ENCODE measurements at regions not wholly inside any gene's neighbourhood (a gene's known extent, or its start where the extent isn't known, plus 50 kb on each side); places are given as distances from the start of the nearest gene placed in this dataset.
"Not testable (repeated sequence)": the region's sequence is repeated elsewhere in the genome, so short reads cannot be mapped to it uniquely, and the experiment has no call there.

- no peaks in the 10 kb centered on the region for H3K36me3 ChIP-seq (ENCODE audit: control insufficient read depth in 1 of 2, insufficient read depth in 2 of 2, low read length in 2 of 2)
- H3K27me3 ChIP-seq (ENCODE audit: insufficient read depth, low read length) = no peaks in the 10 kb centered on the region
These were observed 98.9 kb downstream of the RTP5 start for GRCh38 chr2:241968417-241968816.

DNA sequence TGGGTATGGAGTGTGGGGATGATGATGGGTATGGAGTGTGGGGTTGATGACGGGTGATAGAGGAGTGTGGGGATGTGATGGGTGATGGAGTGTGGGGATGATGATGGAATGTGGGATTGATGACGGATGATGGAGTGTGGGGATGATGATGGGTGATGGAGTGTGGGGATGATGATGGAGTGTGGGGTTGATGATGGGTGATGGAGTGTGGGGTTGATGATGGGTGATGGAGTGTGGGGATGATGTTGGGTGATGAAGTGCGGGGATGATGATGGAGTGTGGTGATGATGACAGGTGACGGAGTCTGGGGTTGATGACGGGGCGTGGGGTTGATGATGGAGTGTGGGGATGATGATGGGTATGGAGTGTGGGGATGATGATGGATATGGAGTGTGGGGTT, 99.7 kb downstream of the RTP5 start:
- H3K9me3 ChIP-seq (ENCODE audit: control insufficient read depth in 1 of 2, insufficient read depth in 1 of 2, low read depth in 1 of 2, low read length in 2 of 2); H2AFZ ChIP-seq (ENCODE audit: low read depth, low read length, poor library complexity, severe bottlenecking); H3K9me2 ChIP-seq (ENCODE audit: insufficient read depth); BruUV-seq (replicated peaks); H3K4me2 ChIP-seq (ENCODE audit: low read length); H4K20me1 ChIP-seq (ENCODE audit: insufficient read depth); H3K9ac ChIP-seq (ENCODE audit: low read length); H3K4me3 ChIP-seq (replicated peaks in 1 of 2; ENCODE audit: low read depth in 1 of 2, low read length in 2 of 2); H3K27ac ChIP-seq (ENCODE audit: low read depth, low read length); POLR2A ChIA-PET; H3K79me2 ChIP-seq (ENCODE audit: insufficient read depth, low read length); RAD21 ChIA-PET (ENCODE audit: low non-redundant PET in 1 of 2, low total read pairs in 2 of 2, uncharacterized antibody in 2 of 2, unreplicated experiment in 2 of 2); intact Hi-C loops (cut with micrococcal nuclease); H3K36me3 ChIP-seq (ENCODE audit: control insufficient read depth in 1 of 2, insufficient read depth in 2 of 2, low read length in 2 of 2); H3K27me3 ChIP-seq (ENCODE audit: insufficient read depth, low read length); DNase-seq (ENCODE audit: low read depth, low spot score); ATAC-seq; CTCF ChIA-PET: not testable (repeated sequence)
- peaks cover 10 to 14% of the 10 kb centered on the region in 2 experiments; a peak in 3 of 4 replicates for H3K4me1 ChIP-seq (ENCODE audit: control insufficient read depth in 1 of 2, insufficient read depth in 2 of 2, low read length in 2 of 2)

More at GRCh38 chr2:241968417-241968816, 98.9 kb downstream of the RTP5 start:
- Histone ChIP-seq H3K4me1 (ENCODE audit: control insufficient read depth in 1 of 2, insufficient read depth in 2 of 2, low read length in 2 of 2) (peaks cover 10 to 14% of the 10 kb centered on the region in 2 experiments; a peak in 3 of 4 replicates), H3K9ac (ENCODE audit: low read length) (no peak overlapping the region), H3K27ac (ENCODE audit: low read depth, low read length) (no peak overlapping the region), H3K79me2 (ENCODE audit: insufficient read depth, low read length) (no peaks in the 10 kb centered on the region), H2AFZ (ENCODE audit: low read depth, low read length, poor library complexity, severe bottlenecking) (no peak overlapping the region), H4K20me1 (ENCODE audit: insufficient read depth) (no peaks in the 10 kb centered on the region), H3K9me2 (ENCODE audit: insufficient read depth) (no peaks in the 10 kb centered on the region), H3K9me3 (ENCODE audit: control insufficient read depth in 1 of 2, insufficient read depth in 1 of 2, low read depth in 1 of 2, low read length in 2 of 2) (no peaks in the 10 kb centered on the region), H3K4me2 (ENCODE audit: low read length) (no peak overlapping the region), H3K4me3 (replicated peaks in 1 of 2; ENCODE audit: low read depth in 1 of 2, low read length in 2 of 2) (no peak overlapping the region)
- intact Hi-C loops (cut with micrococcal nuclease) = no loop called here
- ATAC-seq (no peak), DNase-seq (ENCODE audit: low read depth, low spot score) (no peak)
- no TSS peak for BruUV-seq (replicated peaks)
- ChIA-PET CTCF (no interaction called here), POLR2A (no interaction called here), RAD21 (ENCODE audit: low non-redundant PET in 1 of 2, low total read pairs in 2 of 2, uncharacterized antibody in 2 of 2, unreplicated experiment in 2 of 2) (no interaction called here)
- no peak for TF ChIP-seq SRF (IDR thresholded peaks at IDR 0.05; ENCODE audit: low read depth)
- TF ChIP-seq CEBPB (IDR thresholded peaks at IDR 0.05; ENCODE audit: low read depth) = no peak
- TF ChIP-seq, protein P1, sequence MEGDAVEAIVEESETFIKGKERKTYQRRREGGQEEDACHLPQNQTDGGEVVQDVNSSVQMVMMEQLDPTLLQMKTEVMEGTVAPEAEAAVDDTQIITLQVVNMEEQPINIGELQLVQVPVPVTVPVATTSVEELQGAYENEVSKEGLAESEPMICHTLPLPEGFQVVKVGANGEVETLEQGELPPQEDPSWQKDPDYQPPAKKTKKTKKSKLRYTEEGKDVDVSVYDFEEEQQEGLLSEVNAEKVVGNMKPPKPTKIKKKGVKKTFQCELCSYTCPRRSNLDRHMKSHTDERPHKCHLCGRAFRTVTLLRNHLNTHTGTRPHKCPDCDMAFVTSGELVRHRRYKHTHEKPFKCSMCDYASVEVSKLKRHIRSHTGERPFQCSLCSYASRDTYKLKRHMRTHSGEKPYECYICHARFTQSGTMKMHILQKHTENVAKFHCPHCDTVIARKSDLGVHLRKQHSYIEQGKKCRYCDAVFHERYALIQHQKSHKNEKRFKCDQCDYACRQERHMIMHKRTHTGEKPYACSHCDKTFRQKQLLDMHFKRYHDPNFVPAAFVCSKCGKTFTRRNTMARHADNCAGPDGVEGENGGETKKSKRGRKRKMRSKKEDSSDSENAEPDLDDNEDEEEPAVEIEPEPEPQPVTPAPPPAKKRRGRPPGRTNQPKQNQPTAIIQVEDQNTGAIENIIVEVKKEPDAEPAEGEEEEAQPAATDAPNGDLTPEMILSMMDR (IDR thresholded peaks at IDR 0.05 in 2 of 3, conservative IDR thresholded peaks at IDR 0.05 in 1 of 3; ENCODE audit: borderline replicate concordance in 1 of 3, insufficient read depth in 1 of 3, low read depth in 2 of 3, low read length in 2 of 3) = no peak
- TF ChIP-seq TCF7L2 (IDR thresholded peaks at IDR 0.05; ENCODE audit: borderline replicate concordance, extremely low read depth, insufficient read depth, insufficient read length) = no peak
- TF ChIP-seq CBX3 (IDR thresholded peaks at IDR 0.05; ENCODE audit: low read depth) = no peak
- no peak for TF ChIP-seq SP1 (IDR thresholded peaks at IDR 0.05; ENCODE audit: low read depth)
- TF ChIP-seq EZH2phosphoT487 (IDR thresholded peaks at IDR 0.05; ENCODE audit: borderline replicate concordance) = no peak
- TF ChIP-seq EGR1 (IDR thresholded peaks at IDR 0.05; ENCODE audit: low read depth) = no peak
